Stomach (tissue), 8 donors: ENCODE measurements at regions not wholly inside any gene's neighbourhood (a gene's known extent, or its start where the extent isn't known, plus 50 kb on each side); places are given as distances from the start of the nearest gene placed in this dataset.
"Not testable (repeated sequence)": the region's sequence is repeated elsewhere in the genome, so short reads cannot be mapped to it uniquely, and the experiment has no call there.

Experiments used
- DNase-seq, 2 donors: peaks; one replicate each; pipeline versions ENCODE4 v3.0.0 to v3.0.0-alpha.2; 2013 to 2019
- H3K27ac ChIP-seq, 5 donors: fragments of 200-600 bp in 4 of 5; sonication (generic) in 4 of 5; one replicate each; pipeline ENCODE4 v1.5.1; 2013 to 2019; ENCODE audit warnings: mild to moderate bottlenecking in 1 of 5, moderate library complexity in 1 of 5
- H3K27me3 ChIP-seq, 3 donors: fragments of 200-600 bp; sonication (generic); one replicate each; pipeline ENCODE4 v1.5.1; 2017 to 2019; ENCODE audit warnings: mixed run types in 1 of 3
- H3K36me3 ChIP-seq, 4 donors: fragments of 200-600 bp; sonication (generic); 1 replicate in 3 of 4; 2 replicates in 1 of 4; pipeline ENCODE4 v1.5.1; 2016 to 2019
- H3K4me1 ChIP-seq, 4 donors: fragments of 200-600 bp; sonication (generic); one replicate each; pipeline ENCODE4 v1.5.1; 2016 to 2019
- H3K4me3 ChIP-seq, 4 donors: fragments of 200-600 bp; sonication (generic) in 3 of 4; one replicate each; pipeline ENCODE4 v1.5.1; 2016 to 2019; ENCODE audit warnings: mild to moderate bottlenecking in 1 of 4
- H3K9me3 ChIP-seq, 4 donors: fragments of 200-600 bp; sonication (generic); one replicate each; pipeline ENCODE4 v1.5.1; 2016 to 2019
- CTCF ChIP-seq, 7 experiments: fragments of 450-650 bp in 4 of 7; fragments of 200-600 bp in 3 of 7; sonication (generic) in 3 of 7; IDR thresholded peaks; one replicate each; pipeline ENCODE4 v1.5.1; 2016 to 2019; ENCODE audit warnings: antibody characterized with exemption in 7 of 7, control low read depth in 2 of 7, mild to moderate bottlenecking in 1 of 7
- EP300 ChIP-seq: sonication (generic); formaldehyde crosslinking; IDR thresholded peaks from one replicate; pipeline ENCODE4 v1.6.1; 2017; ENCODE audit warnings: antibody characterized with exemption
- POLR2A ChIP-seq, 4 donors: fragments of 450-650 bp; IDR thresholded peaks; one replicate each; pipeline ENCODE4 v1.6.1; 2016; ENCODE audit warnings: antibody characterized with exemption in 4 of 4, control low read depth in 2 of 4, mild to moderate bottlenecking in 1 of 4, moderate library complexity in 1 of 4
- POLR2AphosphoS5 ChIP-seq, 3 donors: sonication (generic); formaldehyde crosslinking; IDR thresholded peaks; one replicate each; pipeline ENCODE4 v1.6.1; 2016; ENCODE audit warnings: antibody characterized with exemption in 3 of 3
- WGBS, 5 donors: extraction: QIAGEN DNeasy Blood & Tissue Kit in 3 of 5; methylation state at CpG; one replicate each; pipeline versions ENCODE4 v1.1.5 to v1.1.7; 2013 to 2018; 5-methylcytosine and 5-hydroxymethylcytosine counted together
- intact Hi-C: fragments of 100-400 bp; cut with DNase I; formaldehyde crosslinking; loops from one replicate; pipeline ENCODE4 v1.15.1; 2023; ENCODE audit warnings: low total_unique reads
- donor health status: healthy with polysubstance abuse.
- donor health status: Bipolar disorder and iron deficiency.
- donor health status: healthy.

- Histone ChIP-seq H3K4me1 (no peaks in the 10 kb centered on the region), H3K27ac (peak overlapping the region in 1 of 5 donors; percentile 35), H3K36me3 (no peaks in the 10 kb centered on the region), H3K9me3 (no peaks in the 10 kb centered on the region), H3K27me3 (no peaks in the 10 kb centered on the region), H3K4me3 (no peak overlapping the region)
- peak in 1 of 2 donors; percentile 10 for DNase-seq
- intact Hi-C loops: no loop called here
- no peak for TF ChIP-seq CTCF (IDR thresholded peaks at IDR 0.05)
- no peak for TF ChIP-seq POLR2A (IDR thresholded peaks at IDR 0.05)
- no peak for TF ChIP-seq EP300
- TF ChIP-seq POLR2AphosphoS5 (IDR thresholded peaks at IDR 0.05): no peak
- WGBS, 5 donors: 61 to 73% (median 69%) methylated on average over 7 of the region's 7 CpGs
These were observed 77.8 kb downstream of the LHX9 start for GRCh38 chr1:197994907-197995407.

GRCh38 chr1:197995408-197996258 lies 78.5 kb downstream of the LHX9 start:
- Histone ChIP-seq H3K36me3 (no peaks in the 10 kb centered on the region), H3K27me3 (no peaks in the 10 kb centered on the region), H3K27ac (peak overlapping the region in 1 of 5 donors; percentile 35), H3K4me1 (no peaks in the 10 kb centered on the region), H3K4me3 (no peak overlapping the region), H3K9me3 (no peaks in the 10 kb centered on the region)
- TF ChIP-seq POLR2AphosphoS5 (IDR thresholded peaks at IDR 0.05) (no peak), EP300 (no peak), CTCF (IDR thresholded peaks at IDR 0.05) (no peak), POLR2A (IDR thresholded peaks at IDR 0.05) (no peak)
- 56 to 77% (median 64%) methylated on average over 6 of the region's 6 CpGs for WGBS, 5 donors
- intact Hi-C loops: no loop called here
- no peak for DNase-seq

GRCh38 chr1:197996259-197996512 lies 79.0 kb downstream of the LHX9 start:
- H3K27me3 ChIP-seq, intact Hi-C loops, H3K9me3 ChIP-seq, H3K36me3 ChIP-seq, H3K27ac ChIP-seq, H3K4me1 ChIP-seq, DNase-seq, H3K4me3 ChIP-seq: not testable (repeated sequence)
- WGBS, 5 donors: 89 to 93% (median 93%) methylated on average over 3 of the region's 3 CpGs

- no peaks in the 10 kb centered on the region for H3K9me3 ChIP-seq
- intact Hi-C loops: no loop called here
- no peak for DNase-seq
- H3K4me1 ChIP-seq: no peaks in the 10 kb centered on the region
- H3K4me3 ChIP-seq: no peak overlapping the region
- WGBS, 5 donors: 56 to 82% (median 67%) methylated on average over 5 of the region's 5 CpGs
- H3K27me3 ChIP-seq: no peaks in the 10 kb centered on the region
- H3K27ac ChIP-seq: no peak overlapping the region
- no peaks in the 10 kb centered on the region for H3K36me3 ChIP-seq
- TF ChIP-seq EP300 (no peak), POLR2A (IDR thresholded peaks at IDR 0.05) (no peak), POLR2AphosphoS5 (IDR thresholded peaks at IDR 0.05) (no peak), CTCF (IDR thresholded peaks at IDR 0.05) (no peak)
These were observed 80.9 kb downstream of the LHX9 start for GRCh38 chr1:197998110-197998509.

GRCh38 chr1:198001776-198002408 lies 84.7 kb downstream of the LHX9 start:
- H3K4me1 ChIP-seq: no peaks in the 10 kb centered on the region
- intact Hi-C loops: no loop called here
- no peak for TF ChIP-seq POLR2A (IDR thresholded peaks at IDR 0.05)
- TF ChIP-seq POLR2AphosphoS5 (IDR thresholded peaks at IDR 0.05): no peak
- TF ChIP-seq CTCF (IDR thresholded peaks at IDR 0.05): no peak
- TF ChIP-seq EP300: no peak
- no peaks in the 10 kb centered on the region for H3K27me3 ChIP-seq
- H3K27ac ChIP-seq: no peak overlapping the region
- no peaks in the 10 kb centered on the region for H3K9me3 ChIP-seq
- H3K4me3 ChIP-seq: no peak overlapping the region
- no peak for DNase-seq
- WGBS, 5 donors: 58 to 62% (median 61%) methylated on average over 3 of the region's 3 CpGs
- H3K36me3 ChIP-seq: no peaks in the 10 kb centered on the region
